Retinal pigment epithelial cell (primary cell): ENCODE measurements at regions not wholly inside any gene's neighbourhood (a gene's known extent, or its start where the extent isn't known, plus 50 kb on each side); places are given as distances from the start of the nearest gene placed in this dataset.

Source experiments
- DNase-seq: peaks from one replicate; pipeline ENCODE4 v3.0.0-alpha.2; 2010; ENCODE audit warnings: low read depth
- H3K4me3 ChIP-seq: 2 replicates; pipeline ENCODE4 v1.5.1; 2011; ENCODE audit warnings: mild to moderate bottlenecking, low read length, control low read depth, moderate library complexity
- TF ChIP-seq, protein P1 (sequence below): conservative IDR thresholded peaks from 2 replicates; pipeline ENCODE4 v1.5.1; 2011; ENCODE audit warnings: low read depth, low read length, control low read depth, inconsistent platforms

DNA sequence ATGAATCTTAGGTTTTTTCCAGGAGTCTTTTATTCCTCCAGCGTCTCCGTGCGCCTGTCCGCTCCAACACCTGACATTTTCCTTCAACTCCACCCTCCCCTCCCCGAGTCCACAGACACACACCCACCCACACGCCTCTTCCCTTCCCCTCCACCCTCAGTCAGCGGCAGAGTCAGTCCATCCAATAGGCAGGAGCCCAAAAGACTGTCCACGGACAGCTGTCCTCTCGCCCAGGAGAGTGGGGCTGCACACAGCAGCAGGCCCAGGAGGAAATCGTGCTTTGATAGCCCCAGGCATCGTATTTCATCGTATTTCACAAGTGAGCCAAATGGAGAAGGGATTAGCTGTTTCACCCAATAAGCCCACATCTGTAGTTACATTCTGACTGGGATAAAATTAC, 285.1 kb downstream of the ZEB1 start:
- peak; percentile 78 for DNase-seq
- peak overlapping the region; percentile 74 for H3K4me3 ChIP-seq
- TF ChIP-seq, protein P1, sequence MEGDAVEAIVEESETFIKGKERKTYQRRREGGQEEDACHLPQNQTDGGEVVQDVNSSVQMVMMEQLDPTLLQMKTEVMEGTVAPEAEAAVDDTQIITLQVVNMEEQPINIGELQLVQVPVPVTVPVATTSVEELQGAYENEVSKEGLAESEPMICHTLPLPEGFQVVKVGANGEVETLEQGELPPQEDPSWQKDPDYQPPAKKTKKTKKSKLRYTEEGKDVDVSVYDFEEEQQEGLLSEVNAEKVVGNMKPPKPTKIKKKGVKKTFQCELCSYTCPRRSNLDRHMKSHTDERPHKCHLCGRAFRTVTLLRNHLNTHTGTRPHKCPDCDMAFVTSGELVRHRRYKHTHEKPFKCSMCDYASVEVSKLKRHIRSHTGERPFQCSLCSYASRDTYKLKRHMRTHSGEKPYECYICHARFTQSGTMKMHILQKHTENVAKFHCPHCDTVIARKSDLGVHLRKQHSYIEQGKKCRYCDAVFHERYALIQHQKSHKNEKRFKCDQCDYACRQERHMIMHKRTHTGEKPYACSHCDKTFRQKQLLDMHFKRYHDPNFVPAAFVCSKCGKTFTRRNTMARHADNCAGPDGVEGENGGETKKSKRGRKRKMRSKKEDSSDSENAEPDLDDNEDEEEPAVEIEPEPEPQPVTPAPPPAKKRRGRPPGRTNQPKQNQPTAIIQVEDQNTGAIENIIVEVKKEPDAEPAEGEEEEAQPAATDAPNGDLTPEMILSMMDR: no peak

DNA sequence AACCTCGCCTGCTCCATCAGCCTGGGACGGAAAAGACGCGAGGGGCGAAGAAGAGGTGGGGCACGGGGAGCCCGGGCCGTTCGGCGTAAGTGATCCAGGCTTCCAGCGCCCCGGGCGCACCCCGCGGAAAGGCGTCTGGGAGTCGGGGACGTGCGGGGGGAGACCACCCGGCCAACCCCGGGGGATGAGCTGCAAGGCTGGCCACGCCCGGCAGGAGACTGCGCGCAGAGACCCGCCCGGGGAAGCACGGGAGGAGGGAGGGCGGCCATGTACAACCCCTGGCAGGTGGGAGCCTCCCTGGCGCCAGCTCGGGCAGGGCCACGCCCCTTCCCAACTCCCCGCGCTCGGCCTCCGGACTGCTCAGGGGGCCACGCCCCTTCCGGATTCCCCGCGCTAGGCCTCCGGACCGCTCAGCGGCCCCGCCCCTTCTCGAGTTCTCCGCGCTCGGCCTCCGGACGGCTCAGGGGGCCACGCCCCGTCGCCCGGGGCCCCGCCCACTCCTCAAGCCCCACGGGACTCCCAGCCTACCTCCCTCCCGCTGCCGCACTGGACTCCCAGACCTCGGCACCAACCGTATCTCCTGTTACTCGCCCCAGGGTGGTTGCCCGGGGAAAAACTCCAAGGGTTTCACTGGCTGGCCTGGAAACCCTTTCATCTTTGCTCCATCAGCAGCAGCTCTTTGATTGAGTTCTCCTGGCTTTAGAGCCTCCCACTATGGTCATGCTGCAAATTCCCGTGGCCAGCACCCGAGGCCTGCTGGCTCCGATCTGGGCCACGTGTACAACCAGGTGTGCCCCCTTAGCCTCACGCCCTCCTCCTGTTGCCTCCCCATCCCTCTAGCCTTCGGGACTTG, 284.4 kb downstream of the ZEB1 start:
- DNase-seq: peak; percentile 73
- TF ChIP-seq, protein P1: no peak
- H3K4me3 ChIP-seq: peak overlapping the region; percentile 74

DNA sequence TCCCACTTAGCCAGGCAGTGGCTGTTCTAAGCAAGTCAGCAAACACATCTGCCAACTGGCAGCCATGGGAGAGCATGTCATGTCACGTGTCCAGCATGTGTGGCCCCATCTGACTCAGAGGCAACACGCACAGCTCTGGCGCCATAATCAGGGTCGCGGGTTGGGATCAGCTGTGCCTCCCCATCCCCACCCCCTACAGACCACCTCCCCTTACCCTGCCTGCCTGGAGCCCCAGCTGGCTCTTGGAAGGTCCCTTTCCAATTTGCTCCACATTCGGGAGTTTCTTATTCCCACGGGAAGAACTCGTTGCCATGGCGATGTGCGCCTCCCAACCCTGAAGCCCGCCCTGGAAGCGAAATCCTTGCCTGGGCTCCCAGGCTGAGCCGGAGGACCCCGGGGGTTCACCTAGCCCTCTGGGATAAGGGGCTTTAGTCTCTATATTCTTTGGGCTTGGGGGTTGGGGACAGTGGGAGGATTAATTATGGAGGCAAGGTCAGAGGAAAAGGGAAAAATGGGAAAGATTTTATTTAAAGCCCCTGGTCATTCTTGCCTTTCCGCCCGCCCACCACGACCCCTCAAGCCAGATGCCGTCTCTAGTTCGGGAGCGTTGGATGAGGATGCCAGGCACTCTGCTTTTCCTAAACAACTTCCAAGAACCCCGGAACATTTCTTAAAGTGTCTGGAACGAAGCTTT, 283.7 kb downstream of the ZEB1 start:
- H3K4me3 ChIP-seq: peak overlapping the region; percentile 74
- DNase-seq: peak; percentile 36
- TF ChIP-seq, protein P1: no peak

DNA sequence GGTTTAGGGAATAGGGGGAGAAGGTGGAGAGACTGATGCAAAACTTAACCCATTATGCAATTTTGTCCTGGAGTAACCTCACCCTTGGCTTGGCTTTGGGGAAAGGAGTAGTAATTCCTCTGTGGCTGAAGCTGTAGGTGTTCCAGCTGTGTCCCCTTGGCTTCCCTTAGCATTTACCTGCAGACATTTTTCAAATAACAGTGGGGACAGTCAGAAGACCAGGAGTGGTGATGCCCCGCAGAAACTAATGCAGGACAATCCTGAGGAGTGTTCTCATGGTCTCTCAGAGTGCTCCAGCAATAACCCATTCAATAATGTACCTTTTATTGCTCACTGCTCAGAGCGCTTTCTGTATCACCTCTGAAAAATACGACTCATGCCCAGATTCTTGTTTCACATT, 282.1 kb downstream of the ZEB1 start:
- no peak overlapping the region for H3K4me3 ChIP-seq
- TF ChIP-seq, protein P1: no peak
- no peak for DNase-seq

DNA sequence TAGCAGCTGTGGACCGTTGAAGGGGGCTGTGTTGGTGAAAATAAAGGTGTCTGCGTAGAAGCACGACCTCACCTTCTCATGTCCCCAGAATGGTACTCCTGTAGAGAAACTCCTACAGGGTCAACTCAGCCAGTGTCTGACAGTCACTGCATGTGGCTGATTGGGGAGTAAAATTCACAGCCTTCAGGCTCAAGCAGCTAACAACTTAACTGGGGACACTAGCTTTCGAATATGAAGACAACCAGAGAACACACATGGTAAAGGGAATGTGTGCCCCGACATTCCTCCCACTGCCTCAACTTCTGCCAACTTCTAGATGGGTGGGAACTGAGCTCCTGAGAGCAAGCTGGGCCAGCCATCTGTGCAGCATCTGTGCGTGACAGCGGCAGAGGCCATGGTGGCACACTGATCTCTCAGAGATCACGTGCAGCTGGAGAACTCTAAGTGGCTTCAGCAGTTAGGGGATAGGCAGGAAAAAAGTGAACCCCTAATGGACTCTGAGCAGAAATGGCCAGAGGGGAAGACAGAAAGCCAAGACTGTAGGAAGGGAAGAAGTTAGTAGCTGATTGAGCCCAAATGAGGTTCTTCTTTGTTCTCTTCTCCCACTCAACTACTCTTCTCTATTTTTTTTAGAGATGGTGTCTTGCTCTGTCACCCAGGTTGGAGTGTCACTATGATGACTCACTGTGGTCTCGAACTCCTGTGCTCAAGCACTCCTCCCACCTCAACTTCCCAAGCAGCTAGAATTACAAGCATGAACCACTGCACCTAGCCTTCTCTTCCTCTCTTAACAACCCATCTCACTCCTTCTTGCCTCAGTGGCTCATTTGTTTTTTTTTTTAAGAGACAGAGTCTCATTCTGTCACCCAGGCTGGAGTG, 280.8 kb downstream of the ZEB1 start:
- no peak for DNase-seq

DNA sequence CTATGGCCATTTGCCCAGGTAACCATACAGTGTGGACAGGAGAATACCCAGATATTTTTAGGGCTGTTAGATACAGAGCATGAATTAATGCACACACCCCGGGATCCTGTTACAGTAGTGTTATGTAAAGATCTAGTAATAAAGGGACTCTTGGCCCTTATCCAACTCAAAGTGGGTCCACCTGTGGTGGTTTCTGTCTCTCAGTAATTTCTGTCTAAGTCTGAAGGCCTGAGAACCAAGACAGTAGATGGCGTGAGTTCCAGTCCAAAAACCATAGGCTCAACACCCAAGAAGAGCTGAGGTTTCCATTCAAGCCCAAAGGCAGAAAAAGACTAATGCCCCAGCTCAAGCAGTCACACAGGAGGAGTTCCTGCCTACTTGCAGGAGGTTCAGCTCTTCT, 277.7 kb downstream of the ZEB1 start:
- H3K4me3 ChIP-seq: no peak overlapping the region
- TF ChIP-seq, protein P1: no peak
- DNase-seq: no peak

More for the DNA sequence above, 280.8 kb downstream of the ZEB1 start:
- H3K4me3 ChIP-seq: no peak overlapping the region
- TF ChIP-seq, protein P1: no peak
